ENCODE measurements at regions not wholly inside any gene's neighbourhood (a gene's known extent, or its start where the extent isn't known, plus 50 kb on each side); places are given as distances from the start of the nearest gene placed in this dataset.

GRCh38 chr13:80118506-80118905 is 222.4 kb downstream of the SPRY2 start:
- TF ChIP-seq TAF1 (conservative IDR thresholded peaks at IDR 0.05) (no peak), RAD21 (IDR thresholded peaks at IDR 0.05) (no peak), CTCF (IDR thresholded peaks at IDR 0.05; ENCODE audit: low read depth, low read length, missing input control) (no peak), REST (IDR thresholded peaks at IDR 0.05) (no peak), ATF3 (IDR thresholded peaks at IDR 0.05) (no peak), YY1 (IDR thresholded peaks at IDR 0.05) (no peak), SP1 (IDR thresholded peaks at IDR 0.05) (no peak), HNF4A (conservative IDR thresholded peaks at IDR 0.05) (no peak)

All from liver (tissue), 3 donors.